ENCODE measurements at regions not wholly inside any gene's neighbourhood (a gene's known extent, or its start where the extent isn't known, plus 50 kb on each side); places are given as distances from the start of the nearest gene placed in this dataset.

DNA sequence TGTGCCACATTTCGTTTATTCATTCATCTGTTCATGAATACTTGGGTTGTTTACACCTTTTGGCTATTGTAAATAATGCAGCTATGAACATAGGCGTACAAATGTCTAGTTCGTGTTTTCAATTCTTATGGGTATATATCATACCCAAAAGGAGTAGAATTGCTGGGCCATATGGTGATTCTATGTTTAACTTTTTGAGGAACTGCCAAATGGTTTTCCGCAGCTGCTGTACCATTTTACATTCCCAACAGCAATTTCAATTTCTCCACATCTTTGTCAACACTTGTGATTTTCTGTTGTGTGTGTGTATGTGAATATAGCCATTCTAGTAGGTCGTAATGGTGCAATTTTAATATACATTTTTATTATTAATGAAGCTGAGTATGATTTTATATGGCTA lies 326.2 kb downstream of the ETNK1 start:
- WGBS (ENCODE audit: missing lambda C conversion rate): 42% methylated on average over 5 of the region's 5 CpGs
- no peak for DNase-seq (ENCODE audit: low read depth in 1 of 2, low spot score in 1 of 2)
- Histone ChIP-seq H3K4me3 (no peak overlapping the region), H3K4me1 (no peaks in the 10 kb centered on the region), H3K27ac (no peak overlapping the region), H3K9me3 (no peaks in the 10 kb centered on the region), H3K4me2 (no peak overlapping the region)
- no peak for ATAC-seq
- ChIA-PET CTCF (no interaction called here), POLR2A (no interaction called here)
- no peak for FAIRE-seq
- TF ChIP-seq, protein P1, sequence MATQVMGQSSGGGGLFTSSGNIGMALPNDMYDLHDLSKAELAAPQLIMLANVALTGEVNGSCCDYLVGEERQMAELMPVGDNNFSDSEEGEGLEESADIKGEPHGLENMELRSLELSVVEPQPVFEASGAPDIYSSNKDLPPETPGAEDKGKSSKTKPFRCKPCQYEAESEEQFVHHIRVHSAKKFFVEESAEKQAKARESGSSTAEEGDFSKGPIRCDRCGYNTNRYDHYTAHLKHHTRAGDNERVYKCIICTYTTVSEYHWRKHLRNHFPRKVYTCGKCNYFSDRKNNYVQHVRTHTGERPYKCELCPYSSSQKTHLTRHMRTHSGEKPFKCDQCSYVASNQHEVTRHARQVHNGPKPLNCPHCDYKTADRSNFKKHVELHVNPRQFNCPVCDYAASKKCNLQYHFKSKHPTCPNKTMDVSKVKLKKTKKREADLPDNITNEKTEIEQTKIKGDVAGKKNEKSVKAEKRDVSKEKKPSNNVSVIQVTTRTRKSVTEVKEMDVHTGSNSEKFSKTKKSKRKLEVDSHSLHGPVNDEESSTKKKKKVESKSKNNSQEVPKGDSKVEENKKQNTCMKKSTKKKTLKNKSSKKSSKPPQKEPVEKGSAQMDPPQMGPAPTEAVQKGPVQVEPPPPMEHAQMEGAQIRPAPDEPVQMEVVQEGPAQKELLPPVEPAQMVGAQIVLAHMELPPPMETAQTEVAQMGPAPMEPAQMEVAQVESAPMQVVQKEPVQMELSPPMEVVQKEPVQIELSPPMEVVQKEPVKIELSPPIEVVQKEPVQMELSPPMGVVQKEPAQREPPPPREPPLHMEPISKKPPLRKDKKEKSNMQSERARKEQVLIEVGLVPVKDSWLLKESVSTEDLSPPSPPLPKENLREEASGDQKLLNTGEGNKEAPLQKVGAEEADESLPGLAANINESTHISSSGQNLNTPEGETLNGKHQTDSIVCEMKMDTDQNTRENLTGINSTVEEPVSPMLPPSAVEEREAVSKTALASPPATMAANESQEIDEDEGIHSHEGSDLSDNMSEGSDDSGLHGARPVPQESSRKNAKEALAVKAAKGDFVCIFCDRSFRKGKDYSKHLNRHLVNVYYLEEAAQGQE (IDR thresholded peaks at IDR 0.05): no peak
- TF ChIP-seq KDM1A (IDR thresholded peaks at IDR 0.05; ENCODE audit: low read depth) (no peak), FOXS1 (CRISPR knock-in tag; IDR thresholded peaks at IDR 0.05) (no peak), CHD4 (IDR thresholded peaks at IDR 0.05; ENCODE audit: borderline replicate concordance) (no peak), ESRRA (IDR thresholded peaks at IDR 0.05; ENCODE audit: borderline replicate concordance, low read length) (no peak), RNF2 (IDR thresholded peaks at IDR 0.05; ENCODE audit: borderline replicate concordance, low read depth) (no peak), RARB (CRISPR knock-in tag; IDR thresholded peaks at IDR 0.05) (no peak), POLR2A (IDR thresholded peaks at IDR 0.05; ENCODE audit: low read length) (no peak), ZSCAN20 (CRISPR knock-in tag; IDR thresholded peaks at IDR 0.05) (no peak), NFE2L2 (conservative IDR thresholded peaks at IDR 0.05; ENCODE audit: low read length) (no peak), HOXB5 (CRISPR knock-in tag; IDR thresholded peaks at IDR 0.05) (no peak), ZNF302 (CRISPR knock-in tag; IDR thresholded peaks at IDR 0.05) (no peak), JUNB (IDR thresholded peaks at IDR 0.05) (no peak), FOSB (CRISPR knock-in tag; IDR thresholded peaks at IDR 0.05) (no peak)
- TF ChIP-seq, protein P2, sequence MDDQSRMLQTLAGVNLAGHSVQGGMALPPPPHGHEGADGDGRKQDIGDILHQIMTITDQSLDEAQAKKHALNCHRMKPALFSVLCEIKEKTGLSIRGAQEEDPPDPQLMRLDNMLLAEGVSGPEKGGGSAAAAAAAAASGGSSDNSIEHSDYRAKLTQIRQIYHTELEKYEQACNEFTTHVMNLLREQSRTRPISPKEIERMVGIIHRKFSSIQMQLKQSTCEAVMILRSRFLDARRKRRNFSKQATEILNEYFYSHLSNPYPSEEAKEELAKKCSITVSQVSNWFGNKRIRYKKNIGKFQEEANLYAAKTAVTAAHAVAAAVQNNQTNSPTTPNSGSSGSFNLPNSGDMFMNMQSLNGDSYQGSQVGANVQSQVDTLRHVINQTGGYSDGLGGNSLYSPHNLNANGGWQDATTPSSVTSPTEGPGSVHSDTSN (IDR thresholded peaks at IDR 0.05): no peak
- TF ChIP-seq, protein P3, sequence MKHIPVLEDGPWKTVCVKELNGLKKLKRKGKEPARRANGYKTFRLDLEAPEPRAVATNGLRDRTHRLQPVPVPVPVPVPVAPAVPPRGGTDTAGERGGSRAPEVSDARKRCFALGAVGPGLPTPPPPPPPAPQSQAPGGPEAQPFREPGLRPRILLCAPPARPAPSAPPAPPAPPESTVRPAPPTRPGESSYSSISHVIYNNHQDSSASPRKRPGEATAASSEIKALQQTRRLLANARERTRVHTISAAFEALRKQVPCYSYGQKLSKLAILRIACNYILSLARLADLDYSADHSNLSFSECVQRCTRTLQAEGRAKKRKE (CRISPR knock-in tag; IDR thresholded peaks at IDR 0.05; ENCODE audit: low read depth): no peak
- TF ChIP-seq, protein P4, sequence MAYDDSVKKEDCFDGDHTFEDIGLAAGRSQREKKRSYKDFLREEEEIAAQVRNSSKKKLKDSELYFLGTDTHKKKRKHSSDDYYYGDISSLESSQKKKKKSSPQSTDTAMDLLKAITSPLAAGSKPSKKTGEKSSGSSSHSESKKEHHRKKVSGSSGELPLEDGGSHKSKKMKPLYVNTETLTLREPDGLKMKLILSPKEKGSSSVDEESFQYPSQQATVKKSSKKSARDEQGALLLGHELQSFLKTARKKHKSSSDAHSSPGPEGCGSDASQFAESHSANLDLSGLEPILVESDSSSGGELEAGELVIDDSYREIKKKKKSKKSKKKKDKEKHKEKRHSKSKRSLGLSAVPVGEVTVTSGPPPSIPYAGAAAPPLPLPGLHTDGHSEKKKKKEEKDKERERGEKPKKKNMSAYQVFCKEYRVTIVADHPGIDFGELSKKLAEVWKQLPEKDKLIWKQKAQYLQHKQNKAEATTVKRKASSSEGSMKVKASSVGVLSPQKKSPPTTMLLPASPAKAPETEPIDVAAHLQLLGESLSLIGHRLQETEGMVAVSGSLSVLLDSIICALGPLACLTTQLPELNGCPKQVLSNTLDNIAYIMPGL (CRISPR knock-in tag; IDR thresholded peaks at IDR 0.05; ENCODE audit: borderline replicate concordance): no peak

DNA sequence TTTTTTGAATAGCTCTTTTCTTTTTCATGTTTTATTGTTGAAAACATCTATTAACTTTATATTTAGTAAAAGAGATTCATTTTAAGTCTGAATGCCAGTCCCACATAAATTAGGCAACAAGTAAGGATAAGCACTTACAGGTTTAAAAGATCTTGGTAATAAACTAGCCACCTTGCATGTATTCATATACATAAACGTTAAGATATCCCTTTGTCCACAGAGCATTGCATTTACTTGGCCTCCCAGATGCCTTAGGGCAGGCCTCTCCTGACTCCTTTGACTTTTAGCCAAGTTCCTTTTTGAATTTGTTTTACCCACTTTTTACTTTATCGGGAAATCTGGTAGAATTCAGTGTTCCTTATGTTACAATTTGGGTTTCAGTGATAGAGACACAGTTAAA lies 331.7 kb downstream of the ETNK1 start:
- Histone ChIP-seq H3K9me3 (no peaks in the 10 kb centered on the region), H3K27ac (no peak overlapping the region), H3K4me1 (no peaks in the 10 kb centered on the region), H3K4me3 (no peak overlapping the region), H3K4me2 (no peak overlapping the region)
- no peak for DNase-seq (ENCODE audit: low read depth in 1 of 2, low spot score in 1 of 2)
- TF ChIP-seq JUN (IDR thresholded peaks at IDR 0.05): no peak
- no peak for TF ChIP-seq TFCP2L1 (CRISPR knock-in tag; IDR thresholded peaks at IDR 0.05)
- TF ChIP-seq, protein P4 (CRISPR knock-in tag; IDR thresholded peaks at IDR 0.05; ENCODE audit: borderline replicate concordance): no peak
- no peak for TF ChIP-seq ZSCAN20 (CRISPR knock-in tag; IDR thresholded peaks at IDR 0.05)
- TF ChIP-seq, protein P5, sequence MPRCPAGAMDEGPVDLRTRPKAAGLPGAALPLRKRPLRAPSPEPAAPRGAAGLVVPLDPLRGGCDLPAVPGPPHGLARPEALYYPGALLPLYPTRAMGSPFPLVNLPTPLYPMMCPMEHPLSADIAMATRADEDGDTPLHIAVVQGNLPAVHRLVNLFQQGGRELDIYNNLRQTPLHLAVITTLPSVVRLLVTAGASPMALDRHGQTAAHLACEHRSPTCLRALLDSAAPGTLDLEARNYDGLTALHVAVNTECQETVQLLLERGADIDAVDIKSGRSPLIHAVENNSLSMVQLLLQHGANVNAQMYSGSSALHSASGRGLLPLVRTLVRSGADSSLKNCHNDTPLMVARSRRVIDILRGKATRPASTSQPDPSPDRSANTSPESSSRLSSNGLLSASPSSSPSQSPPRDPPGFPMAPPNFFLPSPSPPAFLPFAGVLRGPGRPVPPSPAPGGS (IDR thresholded peaks at IDR 0.05): no peak
- no peak for TF ChIP-seq HOXB13 (CRISPR knock-in tag; IDR thresholded peaks at IDR 0.05; ENCODE audit: low read depth)
- TF ChIP-seq ZFP36 (IDR thresholded peaks at IDR 0.05; ENCODE audit: borderline replicate concordance, partially characterized antibody): no peak
- TF ChIP-seq, protein P6, sequence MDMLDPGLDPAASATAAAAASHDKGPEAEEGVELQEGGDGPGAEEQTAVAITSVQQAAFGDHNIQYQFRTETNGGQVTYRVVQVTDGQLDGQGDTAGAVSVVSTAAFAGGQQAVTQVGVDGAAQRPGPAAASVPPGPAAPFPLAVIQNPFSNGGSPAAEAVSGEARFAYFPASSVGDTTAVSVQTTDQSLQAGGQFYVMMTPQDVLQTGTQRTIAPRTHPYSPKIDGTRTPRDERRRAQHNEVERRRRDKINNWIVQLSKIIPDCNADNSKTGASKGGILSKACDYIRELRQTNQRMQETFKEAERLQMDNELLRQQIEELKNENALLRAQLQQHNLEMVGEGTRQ (IDR thresholded peaks at IDR 0.05): no peak
- TF ChIP-seq JUNB (IDR thresholded peaks at IDR 0.05): no peak
- TF ChIP-seq RCOR1 (IDR thresholded peaks at IDR 0.05; ENCODE audit: low read depth, low read length): no peak
- TF ChIP-seq NPAS2 (CRISPR knock-in tag; IDR thresholded peaks at IDR 0.05; ENCODE audit: borderline replicate concordance): no peak
- no peak for FAIRE-seq
- POLR2A ChIA-PET: no interaction called here
- 11% methylated on average over 2 of the region's 2 CpGs for WGBS (ENCODE audit: missing lambda C conversion rate)
- ATAC-seq: no peak
- CTCF ChIA-PET: no interaction called here

Data from A549 (cell line).